ENCODE measurements at regions not wholly inside any gene's neighbourhood (a gene's known extent, or its start where the extent isn't known, plus 50 kb on each side); places are given as distances from the start of the nearest gene placed in this dataset.

DNA sequence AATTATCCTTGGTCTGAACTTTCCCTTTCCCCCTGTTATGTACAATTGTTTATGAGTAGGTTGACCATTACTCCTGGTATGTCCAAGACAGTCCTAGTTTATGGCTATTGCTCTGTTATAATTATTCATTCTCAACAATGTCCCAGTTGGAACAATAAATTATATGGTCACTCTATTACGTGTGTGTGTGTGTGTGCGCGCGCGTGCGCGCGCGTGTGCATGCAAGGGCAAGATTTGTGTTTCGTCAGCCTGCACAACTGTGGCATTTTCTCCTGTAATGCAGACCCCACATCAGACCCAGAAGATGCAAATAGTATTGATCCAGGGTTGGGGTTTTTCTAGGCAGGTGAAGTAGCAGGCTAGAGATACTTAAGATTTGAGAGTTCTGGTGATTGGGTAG, 88.4 kb downstream of the ESM1 start:
- TF ChIP-seq, protein P1, sequence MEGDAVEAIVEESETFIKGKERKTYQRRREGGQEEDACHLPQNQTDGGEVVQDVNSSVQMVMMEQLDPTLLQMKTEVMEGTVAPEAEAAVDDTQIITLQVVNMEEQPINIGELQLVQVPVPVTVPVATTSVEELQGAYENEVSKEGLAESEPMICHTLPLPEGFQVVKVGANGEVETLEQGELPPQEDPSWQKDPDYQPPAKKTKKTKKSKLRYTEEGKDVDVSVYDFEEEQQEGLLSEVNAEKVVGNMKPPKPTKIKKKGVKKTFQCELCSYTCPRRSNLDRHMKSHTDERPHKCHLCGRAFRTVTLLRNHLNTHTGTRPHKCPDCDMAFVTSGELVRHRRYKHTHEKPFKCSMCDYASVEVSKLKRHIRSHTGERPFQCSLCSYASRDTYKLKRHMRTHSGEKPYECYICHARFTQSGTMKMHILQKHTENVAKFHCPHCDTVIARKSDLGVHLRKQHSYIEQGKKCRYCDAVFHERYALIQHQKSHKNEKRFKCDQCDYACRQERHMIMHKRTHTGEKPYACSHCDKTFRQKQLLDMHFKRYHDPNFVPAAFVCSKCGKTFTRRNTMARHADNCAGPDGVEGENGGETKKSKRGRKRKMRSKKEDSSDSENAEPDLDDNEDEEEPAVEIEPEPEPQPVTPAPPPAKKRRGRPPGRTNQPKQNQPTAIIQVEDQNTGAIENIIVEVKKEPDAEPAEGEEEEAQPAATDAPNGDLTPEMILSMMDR (conservative IDR thresholded peaks at IDR 0.05; ENCODE audit: low read length), result no peak
- no peak for TF ChIP-seq EZH2phosphoT487 (IDR thresholded peaks at IDR 0.05; ENCODE audit: borderline replicate concordance, low read depth, low read length)
